Neural cell (in vitro differentiated cells): ENCODE measurements at regions not wholly inside any gene's neighbourhood (a gene's known extent, or its start where the extent isn't known, plus 50 kb on each side); places are given as distances from the start of the nearest gene placed in this dataset.

ENCODE experiments used
- H2AFZ ChIP-seq: fragments of 200-600, 300-800 bp; sonication (generic), shearing (Covaris generic); 2 replicates; pipeline ENCODE4 v1.6.0; 2014; ENCODE audit warnings: low read depth, mild to moderate bottlenecking, antibody characterized with exemption, low read length, moderate library complexity
- H3F3A ChIP-seq: fragments of 200-600 bp; shearing (Covaris generic); 2 replicates; pipeline ENCODE4 v1.6.1; 2016; ENCODE audit warnings: mild to moderate bottlenecking, moderate library complexity, mixed read lengths, antibody characterized with exemption, low read length; ENCODE audit not compliant: insufficient read depth, poor library complexity, severe bottlenecking
- H3K27ac ChIP-seq: fragments of 200-600, 300-800 bp; sonication (generic), shearing (Covaris generic); 2 replicates; pipeline ENCODE4 v1.5.1; 2014; ENCODE audit warnings: mild to moderate bottlenecking, low read length, moderate library complexity
- H3K27me3 ChIP-seq: fragments of 300-800, 200-600 bp; sonication (generic), shearing (Covaris generic); 2 replicates; pipeline ENCODE4 v1.6.0; 2014; ENCODE audit warnings: mild to moderate bottlenecking, low read depth, low read length, moderate library complexity; ENCODE audit not compliant: insufficient read depth
- H3K36me3 ChIP-seq: fragments of 300-800, 200-600 bp; sonication (generic), shearing (Covaris generic); 2 replicates; pipeline ENCODE4 v1.5.1; 2014; ENCODE audit warnings: mild to moderate bottlenecking, antibody characterized with exemption, low read length, moderate library complexity; ENCODE audit not compliant: insufficient read depth
- H3K4me2 ChIP-seq: fragments of 300-800, 200-600 bp; sonication (generic), shearing (Covaris generic); 2 replicates; pipeline ENCODE4 v1.6.0; 2014; ENCODE audit warnings: mild to moderate bottlenecking, low read length
- H3K4me3 ChIP-seq: fragments of 300-800, 200-600 bp; sonication (generic), shearing (Covaris generic); 2 replicates; pipeline ENCODE4 v1.5.1; 2014; ENCODE audit warnings: mild to moderate bottlenecking, low read length, moderate library complexity
- H3K79me2 ChIP-seq: fragments of 200-600 bp; shearing (Covaris generic); replicated peaks from 2 replicates; pipeline ENCODE4 v1.6.0; 2014; ENCODE audit warnings: mild to moderate bottlenecking, low read length, moderate library complexity; ENCODE audit not compliant: insufficient read depth
- H3K9ac ChIP-seq: fragments of 300-800, 200-600 bp; sonication (generic), shearing (Covaris generic); 2 replicates; pipeline ENCODE4 v1.6.1; 2016; ENCODE audit warnings: mild to moderate bottlenecking, low read length, mixed read lengths
- H3K9me2 ChIP-seq: fragments of 200-600 bp; shearing (Covaris generic); 2 replicates; pipeline ENCODE4 v1.6.1; 2016; ENCODE audit warnings: mild to moderate bottlenecking, low read length, mixed read lengths; ENCODE audit not compliant: insufficient read depth
- H3K9me3 ChIP-seq: fragments of 200-600, 300-800 bp; sonication (generic), shearing (Covaris generic); 2 replicates; pipeline ENCODE4 v1.6.1; 2016; ENCODE audit warnings: mild to moderate bottlenecking, mixed run types, low read length, moderate library complexity, mixed read lengths
- H4K20me1 ChIP-seq: fragments of 200-600 bp; shearing (Covaris generic); 2 replicates; pipeline ENCODE4 v1.6.1; 2016; ENCODE audit warnings: mild to moderate bottlenecking, mixed run types; ENCODE audit not compliant: insufficient read depth
- CTCF ChIP-seq: fragments of 450-650 bp; IDR thresholded peaks from 2 replicates; pipeline ENCODE4 v1.5.1; 2014; ENCODE audit warnings: antibody characterized with exemption, mild to moderate bottlenecking, moderate library complexity; ENCODE audit not compliant: poor library complexity, severe bottlenecking
- EP300 ChIP-seq: fragments of 450-650 bp; conservative IDR thresholded peaks from 2 replicates; pipeline ENCODE4 v1.6.1; 2014; ENCODE audit warnings: antibody characterized with exemption, mild to moderate bottlenecking, moderate library complexity; ENCODE audit not compliant: poor library complexity, severe bottlenecking
- EZH2 ChIP-seq: fragments of 200-600, 300-800 bp; shearing (Covaris generic), sonication (generic); IDR thresholded peaks from 2 replicates; pipeline ENCODE4 v1.6.1; 2014; ENCODE audit warnings: antibody characterized with exemption, low read length, borderline replicate concordance, mild to moderate bottlenecking; ENCODE audit not compliant: insufficient read depth, poor library complexity, severe bottlenecking
- MXI1 ChIP-seq: fragments of 450-650 bp; conservative IDR thresholded peaks from 2 replicates; pipeline ENCODE4 v1.6.1; 2014; ENCODE audit warnings: antibody characterized with exemption, mild to moderate bottlenecking; ENCODE audit not compliant: poor library complexity, severe bottlenecking
- POLR2AphosphoS5 ChIP-seq: IDR thresholded peaks from 2 replicates; pipeline ENCODE4 v1.6.1; 2012
- RAD21 ChIP-seq: fragments of 450-650 bp; conservative IDR thresholded peaks from 2 replicates; pipeline ENCODE4 v1.6.1; 2014; ENCODE audit warnings: antibody characterized with exemption, mild to moderate bottlenecking, moderate library complexity
- REST ChIP-seq: IDR thresholded peaks from 2 replicates; pipeline ENCODE4 v1.6.1; 2012; ENCODE audit warnings: borderline replicate concordance
- SMC3 ChIP-seq: fragments of 450-650 bp; conservative IDR thresholded peaks from 2 replicates; pipeline ENCODE4 v1.6.1; 2014; ENCODE audit warnings: antibody characterized with exemption, mild to moderate bottlenecking, moderate library complexity; ENCODE audit not compliant: poor library complexity
- TAF1 ChIP-seq: IDR thresholded peaks from 2 replicates; pipeline ENCODE4 v1.6.1; 2012; ENCODE audit warnings: low read depth

GRCh38 chr6:144402750-144403149 lies 117.6 kb downstream of the UTRN start:
- H3K9ac ChIP-seq, result no peak overlapping the region

GRCh38 chr6:144405163-144405562 lies 120.0 kb downstream of the UTRN start:
- Histone ChIP-seq H3K4me3 (no peak overlapping the region), H3F3A (no peaks in the 10 kb centered on the region), H2AFZ (no peak overlapping the region), H3K9me3 (no peaks in the 10 kb centered on the region), H3K9me2 (no peaks in the 10 kb centered on the region), H4K20me1 (no peaks in the 10 kb centered on the region), H3K27me3 (no peaks in the 10 kb centered on the region), H3K36me3 (no peaks in the 10 kb centered on the region), H3K79me2 (no peaks in the 10 kb centered on the region), H3K27ac (no peak overlapping the region), H3K9ac (no peak overlapping the region), H3K4me2 (no peak overlapping the region)
- TF ChIP-seq REST, result no peak
- TF ChIP-seq MXI1, result no peak
- no peak for TF ChIP-seq EP300
- TF ChIP-seq TAF1, result no peak
- no peak for TF ChIP-seq POLR2AphosphoS5
- no peak for TF ChIP-seq SMC3
- TF ChIP-seq CTCF, result no peak

More at GRCh38 chr6:144402750-144403149, 117.6 kb downstream of the UTRN start:
- Histone ChIP-seq H3K4me2 (no peak overlapping the region), H3K36me3 (no peaks in the 10 kb centered on the region), H3F3A (no peaks in the 10 kb centered on the region), H4K20me1 (no peaks in the 10 kb centered on the region), H3K9me3 (no peaks in the 10 kb centered on the region), H2AFZ (no peak overlapping the region), H3K27me3 (no peaks in the 10 kb centered on the region), H3K79me2 (no peaks in the 10 kb centered on the region), H3K4me3 (no peak overlapping the region), H3K27ac (no peak overlapping the region), H3K9me2 (no peaks in the 10 kb centered on the region)
- TF ChIP-seq RAD21 (no peak), CTCF (no peak), POLR2AphosphoS5 (no peak), REST (no peak), EZH2 (no peak), TAF1 (no peak), EP300 (no peak), MXI1 (no peak), SMC3 (no peak)
